ENCODE measurements at regions not wholly inside any gene's neighbourhood (a gene's known extent, or its start where the extent isn't known, plus 50 kb on each side); places are given as distances from the start of the nearest gene placed in this dataset.

DNA sequence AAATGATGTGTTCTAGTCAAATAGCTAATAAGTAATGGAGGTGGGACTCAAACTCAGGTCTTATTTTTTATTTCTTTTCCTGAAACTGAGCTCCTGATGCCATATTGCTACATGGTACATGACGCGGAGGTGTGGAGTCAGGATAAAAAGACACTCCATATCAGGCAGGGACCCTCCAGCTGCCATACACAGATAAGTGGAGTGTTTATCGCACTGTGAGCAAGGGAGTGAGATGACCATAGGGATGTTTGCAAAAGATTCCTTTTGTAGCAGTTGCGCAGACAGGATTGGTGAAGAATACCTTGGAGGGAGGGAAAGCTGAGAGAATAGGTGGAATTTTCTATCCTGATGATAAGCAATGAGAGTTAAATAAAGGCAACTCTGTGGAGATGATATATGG is 657.2 kb downstream of the RNF144A start:
- no peaks in the 10 kb centered on the region for H4K20me1 ChIP-seq (ENCODE audit: control insufficient read depth, insufficient read depth, insufficient read length)
- no peaks in the 10 kb centered on the region for H3K79me1 ChIP-seq (ENCODE audit: insufficient read depth, low read depth, low read length, poor library complexity, severe bottlenecking)
- no peak overlapping the region for H2BK20ac ChIP-seq (ENCODE audit: low read depth, low read length, poor library complexity, severe bottlenecking)
- H3K23ac ChIP-seq (ENCODE audit: insufficient read length, low read depth, low read length), result no peak overlapping the region
- H4K5ac ChIP-seq (ENCODE audit: insufficient read length, low read depth, low read length), result no peak overlapping the region
- no peak for DNase-seq
- H2BK5ac ChIP-seq (ENCODE audit: insufficient read length, low read length), result no peak overlapping the region
- no peak overlapping the region for H2AFZ ChIP-seq (ENCODE audit: low read length)
- H3T11ph ChIP-seq (ENCODE audit: low read length), result no peak overlapping the region
- Mint-ChIP-seq H3K4me1 (peaks cover 22 to 33% of the 10 kb centered on the region in 2 experiments), H3K9me3 (peaks cover 25 to 27% of the 10 kb centered on the region in 2 experiments), H3K4me3 (no peak overlapping the region), H3K27ac (no peak overlapping the region), H3K27me3 (ENCODE audit: low read depth) (no peaks in the 10 kb centered on the region), H3K36me3 (ENCODE audit: insufficient read depth in 1 of 3, low read depth in 3 of 3) (peaks cover 12 to 28% (median 23%) of the 10 kb centered on the region in 3 experiments)
- TF ChIP-seq, protein P1, sequence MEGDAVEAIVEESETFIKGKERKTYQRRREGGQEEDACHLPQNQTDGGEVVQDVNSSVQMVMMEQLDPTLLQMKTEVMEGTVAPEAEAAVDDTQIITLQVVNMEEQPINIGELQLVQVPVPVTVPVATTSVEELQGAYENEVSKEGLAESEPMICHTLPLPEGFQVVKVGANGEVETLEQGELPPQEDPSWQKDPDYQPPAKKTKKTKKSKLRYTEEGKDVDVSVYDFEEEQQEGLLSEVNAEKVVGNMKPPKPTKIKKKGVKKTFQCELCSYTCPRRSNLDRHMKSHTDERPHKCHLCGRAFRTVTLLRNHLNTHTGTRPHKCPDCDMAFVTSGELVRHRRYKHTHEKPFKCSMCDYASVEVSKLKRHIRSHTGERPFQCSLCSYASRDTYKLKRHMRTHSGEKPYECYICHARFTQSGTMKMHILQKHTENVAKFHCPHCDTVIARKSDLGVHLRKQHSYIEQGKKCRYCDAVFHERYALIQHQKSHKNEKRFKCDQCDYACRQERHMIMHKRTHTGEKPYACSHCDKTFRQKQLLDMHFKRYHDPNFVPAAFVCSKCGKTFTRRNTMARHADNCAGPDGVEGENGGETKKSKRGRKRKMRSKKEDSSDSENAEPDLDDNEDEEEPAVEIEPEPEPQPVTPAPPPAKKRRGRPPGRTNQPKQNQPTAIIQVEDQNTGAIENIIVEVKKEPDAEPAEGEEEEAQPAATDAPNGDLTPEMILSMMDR (conservative IDR thresholded peaks at IDR 0.05), result no peak
- no peaks in the 10 kb centered on the region for H3K79me2 ChIP-seq (ENCODE audit: insufficient read depth, low read length)
- no peak overlapping the region for H3K27ac ChIP-seq (ENCODE audit: insufficient read length, low read depth, low read length)
- H3K14ac ChIP-seq (ENCODE audit: insufficient read depth, low read length), result no peak overlapping the region
- H2BK15ac ChIP-seq (ENCODE audit: low read depth, low read length), result no peak overlapping the region
- no peak overlapping the region for H3K4me2 ChIP-seq (ENCODE audit: insufficient read depth, insufficient read length, low read length)
- no peak overlapping the region for H2BK12ac ChIP-seq (ENCODE audit: insufficient read length, low read depth, low read length)
- no CpG with 5 or more reads among the region's 4 CpGs for WGBS (ENCODE audit: extremely low coverage, insufficient read length, low lambda C conversion rate)
- no peak overlapping the region for H3K9ac ChIP-seq (ENCODE audit: extremely low read depth, insufficient read length, low read length)
- H3K27me3 ChIP-seq (ENCODE audit: insufficient read depth, low read length), result no peaks in the 10 kb centered on the region; the same call in 1 of the 2 replicates
- no peak overlapping the region for H2AK5ac ChIP-seq (ENCODE audit: insufficient read length, low read length)
- H3K4ac ChIP-seq (ENCODE audit: low read depth, low read length), result no peak overlapping the region
- no peak overlapping the region for H3K18ac ChIP-seq (ENCODE audit: insufficient read length, low read depth, low read length)
- H3K4me1 ChIP-seq (ENCODE audit: insufficient read depth, low read length), result no peaks in the 10 kb centered on the region; the same call in 1 of the 2 replicates
- no peak overlapping the region for H3K56ac ChIP-seq (ENCODE audit: insufficient read length, low read depth, low read length)
- H2BK120ac ChIP-seq (ENCODE audit: low read depth, low read length, poor library complexity, severe bottlenecking), result no peak overlapping the region
- H4K8ac ChIP-seq (replicated peaks; ENCODE audit: insufficient read length, low read depth, low read length), result no peak overlapping the region
- peaks cover 11% of the 10 kb centered on the region for H3K9me3 ChIP-seq (ENCODE audit: control insufficient read depth, low read depth, low read length)
- H4K91ac ChIP-seq (ENCODE audit: insufficient read length, low read depth, low read length), result no peak overlapping the region
- H3K23me2 ChIP-seq (ENCODE audit: insufficient read length, low read depth, low read length, poor library complexity, severe bottlenecking), result no peaks in the 10 kb centered on the region

Measured in H9 (cell line).